Posterior vena cava (tissue), 2 donors: ENCODE measurements at regions not wholly inside any gene's neighbourhood (a gene's known extent, or its start where the extent isn't known, plus 50 kb on each side); places are given as distances from the start of the nearest gene placed in this dataset.

Experiments
- DNase-seq: peaks from one replicate; pipeline ENCODE4 v3.0.0-alpha.2; 2020; ENCODE audit warnings: low spot score
- intact Hi-C, 2 donors: fragments of 100-400 bp; cut with DNase I; formaldehyde crosslinking; loops; one replicate each; pipeline versions ENCODE4 v1.14.1 to v1.14.2; 2022 to 2023
- donor health status: DM: yes; HTN: yes; CAD: no.
- donor health status: DM: yes; HTN: yes; CAD: no.

- DNase-seq = no peak
- intact Hi-C loops = no loop called here
Observed at GRCh38 chrX:30156009-30156408, 59.4 kb upstream of the MAGEB2 start.

DNA sequence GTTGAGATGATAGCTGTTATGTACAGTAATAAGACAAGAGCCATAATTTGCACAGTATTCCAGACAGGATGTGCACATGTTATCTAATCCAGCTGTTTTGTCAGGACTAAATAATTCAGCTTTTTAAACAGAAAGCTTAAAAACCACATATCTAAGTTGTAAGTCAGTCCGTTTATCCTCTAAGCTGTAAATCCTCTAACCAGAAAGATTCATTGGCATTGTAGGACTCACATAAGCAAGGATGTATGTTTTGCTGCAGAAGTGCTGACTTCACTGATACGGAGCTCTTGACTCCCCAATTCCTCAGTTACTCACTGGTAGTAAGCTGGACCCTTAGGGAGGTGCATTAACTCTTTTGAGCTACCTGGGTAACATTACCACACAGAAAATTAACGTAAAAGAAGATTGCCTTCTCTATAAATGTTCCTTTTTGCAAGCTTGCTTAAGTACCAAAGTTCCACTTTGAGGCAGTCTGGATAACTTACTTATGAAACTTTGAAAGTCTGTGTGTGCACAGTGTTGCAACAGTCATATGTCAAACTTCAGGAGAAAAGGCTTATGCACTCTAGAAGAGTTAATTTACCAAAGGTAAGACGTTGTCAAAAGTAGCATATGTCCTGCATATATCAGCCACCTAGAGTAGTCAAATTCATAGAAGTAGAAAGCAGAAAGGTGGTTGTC lies 58.3 kb upstream of the MAGEB2 start:
- no peak for DNase-seq
- intact Hi-C loops = no loop called here

DNA sequence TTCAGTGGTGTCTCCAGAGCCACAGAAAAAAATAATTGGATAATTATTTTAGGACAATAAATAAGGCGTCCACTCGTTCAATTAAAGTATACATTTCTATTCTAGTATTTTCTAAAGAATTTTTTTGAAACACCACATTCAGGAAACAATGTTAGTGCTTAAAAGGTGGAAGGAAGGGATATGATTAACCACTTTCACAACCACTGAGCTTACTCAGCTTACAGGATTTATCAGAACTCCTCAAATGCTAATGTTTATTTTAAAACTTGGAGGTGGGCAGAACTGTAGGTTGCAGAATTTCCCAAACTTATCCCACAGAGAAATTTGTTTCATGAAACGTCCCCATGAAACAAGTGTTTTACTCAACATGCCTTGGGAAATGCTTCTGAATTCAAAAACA lies 54.3 kb upstream of the MAGEB2 start:
- intact Hi-C loops = no loop called here
- no peak for DNase-seq
